CD14-positive monocyte (primary cell): ENCODE measurements at regions not wholly inside any gene's neighbourhood (a gene's known extent, or its start where the extent isn't known, plus 50 kb on each side); places are given as distances from the start of the nearest gene placed in this dataset. TPM values are rescaled to one million over a fixed set of nuclear protein-coding genes. Genes with fewer than 3 reads are reported as not detected.

Experiments used
- DNase-seq, 3 donors: peaks; one replicate each; pipeline ENCODE4 v3.0.0-alpha.2; 2011 to 2022
- H2AFZ ChIP-seq: 2 replicates; pipeline ENCODE4 v1.6.0; 2012; ENCODE audit warnings: mild to moderate bottlenecking, low read depth, low read length, inconsistent platforms; ENCODE audit not compliant: insufficient read depth, poor library complexity, severe bottlenecking
- H3K27ac ChIP-seq, 2 donors: 1 replicate in 1 of 2; 2 replicates in 1 of 2; pipeline ENCODE4 v1.5.1; 2012 to 2013; ENCODE audit warnings: low read length in 2 of 2, control low read depth in 1 of 2, inconsistent platforms in 1 of 2, low read depth in 1 of 2, mild to moderate bottlenecking in 1 of 2
- H3K27me3 ChIP-seq, 2 donors: one replicate each; pipeline versions ENCODE4 v1.6.0 to v1.6.1; 2011 to 2013; ENCODE audit warnings: low read length in 2 of 2; ENCODE audit not compliant: control insufficient read depth in 2 of 2, insufficient read depth in 2 of 2
- H3K36me3 ChIP-seq, 2 donors: replicated peaks in 1 of 2; 1 replicate in 1 of 2; 2 replicates in 1 of 2; pipeline versions ENCODE4 v1.5.1 to v1.6.1; 2012 to 2013; ENCODE audit warnings: low read length in 2 of 2, control low read depth in 1 of 2, inconsistent platforms in 1 of 2, mild to moderate bottlenecking in 1 of 2; ENCODE audit not compliant: insufficient read depth in 2 of 2, control insufficient read depth in 1 of 2
- H3K4me1 ChIP-seq, 2 donors: 1 replicate in 1 of 2; 2 replicates in 1 of 2; pipeline versions ENCODE4 v1.5.1 to v1.6.1; 2012 to 2013; ENCODE audit warnings: low read length in 2 of 2, control low read depth in 1 of 2, inconsistent platforms in 1 of 2, mild to moderate bottlenecking in 1 of 2, moderate library complexity in 1 of 2; ENCODE audit not compliant: insufficient read depth in 2 of 2, control insufficient read depth in 1 of 2
- H3K4me2 ChIP-seq: replicated peaks from 2 replicates; pipeline ENCODE3; 2012; ENCODE audit warnings: low read length, moderate library complexity, mild to moderate bottlenecking; ENCODE audit not compliant: poor library complexity, severe bottlenecking; ENCODE audit errors: extremely low read depth
- H3K4me3 ChIP-seq, 3 experiments: fragments of 200-600 bp in 1 of 3; sonication (generic) in 1 of 3; replicated peaks in 1 of 3; 1 replicate in 2 of 3; 2 replicates in 1 of 3; pipeline ENCODE4 v1.5.1; 2011 to 2013; ENCODE audit warnings: low read length in 3 of 3, mild to moderate bottlenecking in 3 of 3, control low read depth in 2 of 3, low read depth in 2 of 3, inconsistent platforms in 1 of 3, moderate library complexity in 1 of 3
- H3K79me2 ChIP-seq: 2 replicates; pipeline ENCODE4 v1.6.0; 2012; ENCODE audit warnings: mild to moderate bottlenecking, control low read depth, inconsistent platforms, low read length, moderate library complexity; ENCODE audit not compliant: insufficient read depth
- H3K9ac ChIP-seq: 2 replicates; pipeline ENCODE4 v1.6.0; 2017; ENCODE audit warnings: low read length, mild to moderate bottlenecking; ENCODE audit not compliant: insufficient read depth, poor library complexity, severe bottlenecking
- H3K9me3 ChIP-seq, 2 donors: replicated peaks in 1 of 2; 1 replicate in 1 of 2; 2 replicates in 1 of 2; pipeline versions ENCODE4 v1.5.1 to v1.6.1; 2012 to 2013; ENCODE audit warnings: low read length in 2 of 2, control low read depth in 1 of 2; ENCODE audit not compliant: control insufficient read depth in 1 of 2, insufficient read depth in 1 of 2
- H4K20me1 ChIP-seq: 2 replicates; pipeline ENCODE4 v1.6.0; 2012; ENCODE audit warnings: mild to moderate bottlenecking, low read length, control low read depth, moderate library complexity; ENCODE audit not compliant: insufficient read depth
- H3K27ac Mint-ChIP-seq, 7 donors: one replicate each; pipeline ENCODE4 v1.8.0; 2020; ENCODE audit warnings: mild to moderate bottlenecking in 7 of 7, mixed read lengths in 7 of 7, moderate library complexity in 6 of 7, inconsistent platforms in 2 of 7
- H3K27me3 Mint-ChIP-seq, 3 donors: one replicate each; pipeline ENCODE4 v1.8.0; 2021 to 2022; ENCODE audit warnings: low read depth in 3 of 3, mild to moderate bottlenecking in 3 of 3, mixed read lengths in 3 of 3, moderate library complexity in 3 of 3, inconsistent platforms in 1 of 3
- H3K36me3 Mint-ChIP-seq, 2 donors: one replicate each; pipeline ENCODE4 v1.8.0; 2020; ENCODE audit warnings: mixed read lengths in 2 of 2, inconsistent platforms in 1 of 2, mild to moderate bottlenecking in 1 of 2
- H3K4me1 Mint-ChIP-seq: one replicate; pipeline ENCODE4 v1.8.0; 2020; ENCODE audit warnings: mild to moderate bottlenecking, mixed read lengths
- H3K4me3 Mint-ChIP-seq, 2 donors: one replicate each; pipeline ENCODE4 v1.8.0; 2020; ENCODE audit warnings: mild to moderate bottlenecking in 2 of 2, mixed read lengths in 2 of 2, moderate library complexity in 1 of 2
- H3K9me3 Mint-ChIP-seq, 7 donors: one replicate each; pipeline ENCODE4 v1.8.0; 2020 to 2022; ENCODE audit warnings: mixed read lengths in 7 of 7, mild to moderate bottlenecking in 6 of 7, moderate library complexity in 6 of 7, inconsistent platforms in 2 of 7
- CTCF ChIP-seq: fragments of 200-600 bp; IDR thresholded peaks from one replicate; pipeline ENCODE4 v1.8.0; 2022; ENCODE audit warnings: antibody characterized with exemption, mild to moderate bottlenecking
- WGBS: methylation state at CpG from one replicate; pipeline ENCODE4 v1.1.5; 2013; ENCODE audit warnings: missing lambda C conversion rate; ENCODE audit not compliant: insufficient coverage; 5-methylcytosine and 5-hydroxymethylcytosine counted together
- intact Hi-C, 2 donors: fragments of 100-400 bp; cut with micrococcal nuclease; formaldehyde crosslinking; loops; one replicate each; pipeline versions ENCODE4 v1.15.0 to v1.15.1; 2023
- small RNA-seq: library from RNA; depleted of rRNA; stranded (forward); fragments of <200 nt; gene quantifications from one replicate; pipeline ENCODE3, GENCODE V24; 2012; ENCODE audit warnings: low read depth; ENCODE audit not compliant: insufficient read length

- Histone ChIP-seq H4K20me1 (no peaks in the 10 kb centered on the region), H3K27me3 (no peaks in the 10 kb centered on the region), H3K27ac (no peak overlapping the region), H3K4me2 (no peak overlapping the region), H3K4me3 (no peak overlapping the region), H3K9me3 (no peaks in the 10 kb centered on the region), H3K79me2 (no peaks in the 10 kb centered on the region), H3K4me1 (no peaks in the 10 kb centered on the region), H3K36me3 (no peaks in the 10 kb centered on the region), H2AFZ (no peak overlapping the region), H3K9ac (no peak overlapping the region)
- H3K27me3 Mint-ChIP-seq = no peaks in the 10 kb centered on the region
- no peak for TF ChIP-seq CTCF
- 94% methylated on average over 2 of the region's 3 CpGs for WGBS
- H3K36me3 Mint-ChIP-seq = no peaks in the 10 kb centered on the region
- DNase-seq = no peak
- H3K4me3 Mint-ChIP-seq = no peak overlapping the region
- intact Hi-C loops = no loop called here
- peaks cover 0 to 6% (median 3%) of the 10 kb centered on the region in 7 donors for H3K9me3 Mint-ChIP-seq
- no peaks in the 10 kb centered on the region for H3K4me1 Mint-ChIP-seq
- no peak overlapping the region for H3K27ac Mint-ChIP-seq
Measured at GRCh38 chr12:25301798-25302197, 51.1 kb upstream of the KRAS start.

Small RNA genes in the stretch of these regions (small RNA-seq; reads per million reads assigned to genes)
- not detected for gene AC092451.1
- gene RNU4-67P = not detected
